ENCODE measurements at regions not wholly inside any gene's neighbourhood (a gene's known extent, or its start where the extent isn't known, plus 50 kb on each side); places are given as distances from the start of the nearest gene placed in this dataset.
A peak's percentile ranks its signal among the peaks of the same experiment; 100 is the strongest.

DNA sequence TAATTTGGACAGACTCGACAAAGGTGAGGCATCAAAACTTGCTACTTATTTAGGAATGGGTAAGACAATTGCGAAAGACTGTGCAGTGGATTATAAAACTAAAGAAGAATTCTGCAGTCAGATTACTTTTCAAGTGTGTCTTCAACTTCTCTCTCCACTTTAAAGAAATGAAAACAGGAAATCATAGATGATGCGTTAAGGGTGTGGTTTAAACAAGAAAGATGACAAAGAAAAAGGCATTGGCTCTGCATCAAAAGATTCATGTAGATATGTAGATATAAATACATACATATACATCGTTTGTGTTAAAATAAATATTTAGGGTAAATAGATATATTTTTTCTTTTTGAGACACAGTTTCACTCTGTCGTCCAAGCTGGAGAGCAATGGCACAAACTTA, 74.6 kb upstream of the PARP11 start:
- DNase-seq = no peak

DNA sequence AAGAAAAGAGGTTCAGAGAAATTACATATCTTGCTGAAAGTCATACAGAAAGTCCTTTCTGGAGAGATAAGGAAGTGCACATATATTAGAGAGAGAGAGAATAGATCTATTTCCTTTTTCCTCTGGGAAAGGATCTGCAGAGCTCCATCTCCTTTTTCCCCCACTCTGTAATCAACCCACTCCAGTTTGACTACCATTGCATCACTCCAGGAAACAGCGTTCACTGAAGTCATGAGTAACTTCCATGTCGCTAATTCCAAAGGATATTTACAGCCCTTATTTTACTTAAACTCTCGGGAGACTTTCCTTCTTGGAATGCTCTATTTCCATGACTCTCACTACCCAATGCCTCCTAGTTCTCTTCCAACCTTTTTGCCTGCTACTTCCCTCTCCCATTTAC, 72.5 kb upstream of the PARP11 start:
- DNase-seq = no peak

DNA sequence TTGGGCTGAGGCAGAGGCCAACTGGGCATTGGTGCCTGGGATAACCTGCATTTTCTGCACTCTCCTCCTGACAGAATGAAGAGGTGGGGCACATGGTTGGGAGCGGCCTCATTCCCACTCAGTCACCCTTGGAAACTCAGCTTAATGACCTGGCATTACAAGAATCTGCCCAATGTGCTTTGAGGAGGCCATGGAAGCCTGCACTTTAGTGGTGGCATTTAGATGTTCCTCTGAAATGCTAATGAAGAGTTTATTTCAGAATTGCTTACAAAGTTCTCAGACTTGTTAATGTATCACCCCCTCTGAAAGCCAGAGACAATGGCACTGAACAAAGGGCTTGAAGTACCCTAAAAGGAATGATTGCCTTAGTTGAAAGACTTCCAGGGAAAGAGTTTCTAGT, 71.4 kb upstream of the PARP11 start:
- DNase-seq = no peak

DNA sequence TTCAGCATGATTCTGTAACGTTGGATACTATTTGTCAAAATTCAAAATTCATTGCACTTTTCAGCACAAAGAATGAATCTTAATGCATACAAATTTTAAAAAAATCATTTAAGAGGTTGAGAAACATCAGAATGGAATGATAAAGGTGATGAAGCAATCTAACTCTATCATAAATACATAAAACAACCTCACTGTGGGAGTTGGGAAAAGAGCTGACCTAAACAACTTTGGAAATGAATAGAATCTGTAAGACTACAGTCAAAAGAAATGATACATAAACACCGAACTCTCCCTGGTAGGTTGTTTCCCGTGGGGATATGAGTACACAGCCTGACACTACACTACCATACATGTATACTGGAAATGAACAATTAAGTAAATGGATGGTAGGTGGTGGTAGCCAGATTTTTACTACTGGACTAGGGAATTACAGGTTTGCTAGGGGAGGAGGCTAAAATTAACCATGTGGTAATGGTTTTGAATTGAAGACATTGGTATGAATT, 64.9 kb upstream of the PARP11 start:
- no peak for DNase-seq

DNA sequence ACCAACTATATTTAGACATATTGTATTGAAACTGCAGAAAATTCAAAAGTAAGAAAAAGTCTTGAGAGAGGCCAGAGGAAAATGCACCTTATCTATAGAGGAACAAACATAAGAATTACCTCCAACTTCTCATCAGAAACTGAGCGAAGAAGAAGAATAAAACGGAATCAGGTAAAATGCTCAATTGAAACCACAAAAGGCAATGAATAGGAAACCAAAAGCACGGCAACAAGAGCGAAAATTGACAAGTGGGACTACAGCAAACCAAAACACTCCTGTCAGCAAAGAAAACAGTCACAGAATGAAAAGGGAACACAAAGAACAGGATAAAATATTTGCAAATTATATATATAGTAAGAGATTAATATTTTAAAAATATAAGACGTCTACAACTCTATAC, 61.9 kb upstream of the PARP11 start:
- peak; percentile 19 for DNase-seq

DNA sequence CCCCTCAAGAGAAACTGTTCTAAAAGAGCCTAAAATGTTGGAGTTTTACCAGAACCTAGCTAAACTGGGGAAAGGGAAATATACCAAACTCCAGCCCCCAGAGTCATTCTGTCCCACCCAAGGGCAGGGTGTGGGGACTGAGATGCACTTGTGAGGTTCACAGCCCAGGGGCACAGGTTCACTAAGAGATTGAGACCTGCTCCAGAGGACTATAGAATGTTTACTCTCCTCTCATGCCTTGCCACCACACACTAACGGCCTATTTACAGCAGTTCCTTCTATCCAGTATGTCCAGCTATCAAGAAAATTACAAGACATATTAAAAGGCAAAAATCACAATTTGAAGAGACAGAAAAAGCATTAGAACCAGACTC, 60.6 kb upstream of the PARP11 start:
- DNase-seq = no peak

DNA sequence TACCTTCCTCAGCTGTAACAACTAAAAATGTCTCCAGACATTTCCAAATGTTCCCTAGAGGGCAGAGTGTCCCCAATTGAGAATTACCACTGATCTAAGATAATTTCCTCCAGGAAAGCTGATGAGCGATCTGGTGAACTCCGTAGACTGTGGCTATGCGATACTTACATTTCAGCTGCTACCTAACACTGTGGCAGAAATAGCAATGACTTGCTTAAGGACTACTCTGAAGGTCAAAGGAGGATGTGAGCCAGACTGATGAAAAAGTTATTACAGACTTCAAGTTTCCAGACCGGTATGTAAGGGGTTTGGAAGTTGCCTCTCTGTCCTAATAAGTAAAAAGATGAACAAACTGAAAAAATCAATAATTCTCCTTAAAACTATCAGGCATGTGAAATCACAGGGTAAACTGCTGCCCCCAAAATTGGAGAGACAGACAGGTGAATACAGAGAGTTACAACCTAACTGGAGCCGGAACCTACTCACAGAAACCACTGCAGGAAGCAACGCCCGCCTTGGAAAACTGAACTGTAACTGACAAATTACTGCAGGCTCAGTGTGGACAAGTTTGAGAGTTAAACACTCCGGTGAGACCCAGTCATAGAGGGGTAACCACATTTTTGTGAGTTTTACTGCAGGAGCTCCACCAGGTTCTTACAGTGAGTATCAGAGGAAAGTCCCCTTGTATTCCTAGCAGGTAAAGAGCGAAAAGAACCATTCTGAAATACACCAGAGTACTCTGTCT, 60.0 kb upstream of the PARP11 start:
- DNase-seq = peak; percentile 10

DNA sequence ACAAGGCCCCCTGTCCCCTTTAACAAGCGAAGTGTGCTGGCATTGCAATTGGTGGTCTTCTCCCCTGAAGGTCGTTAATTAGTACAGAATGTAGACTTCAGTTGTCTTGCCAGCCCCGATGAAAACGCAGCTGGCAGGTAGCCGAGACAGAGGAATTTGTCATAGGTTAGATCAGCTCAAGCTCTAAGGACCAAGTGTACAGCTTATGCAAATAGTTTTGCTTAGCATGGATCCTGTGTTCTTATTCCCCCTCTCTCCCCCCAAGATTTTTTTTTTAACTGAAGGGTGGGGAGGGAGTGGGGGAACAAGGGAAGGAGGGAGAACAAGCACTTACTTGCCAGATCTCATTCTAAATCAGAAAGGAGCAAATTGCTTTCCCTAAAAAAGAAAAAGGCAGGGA, 58.6 kb upstream of the PARP11 start:
- DNase-seq = no peak

DNA sequence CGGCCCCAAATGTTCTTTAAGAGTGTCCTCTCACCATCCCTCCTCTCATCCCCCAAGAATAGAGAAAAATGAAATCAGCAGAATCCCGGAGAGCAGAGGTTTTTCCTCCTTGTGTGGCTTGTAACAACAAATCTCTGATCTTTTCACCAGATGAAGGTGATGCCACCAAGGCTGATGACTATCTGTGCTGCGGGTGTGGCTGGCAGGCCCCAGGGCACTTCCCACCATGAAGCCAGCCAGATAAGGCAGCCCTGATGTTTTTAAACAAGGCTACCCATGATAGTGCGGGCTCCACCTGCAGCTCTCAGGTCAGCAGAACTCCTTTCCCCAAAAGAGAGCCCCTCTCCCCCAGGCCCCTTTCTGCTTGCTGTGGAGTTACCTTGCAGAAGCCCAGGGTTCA, 58.0 kb upstream of the PARP11 start:
- no peak for DNase-seq

DNA sequence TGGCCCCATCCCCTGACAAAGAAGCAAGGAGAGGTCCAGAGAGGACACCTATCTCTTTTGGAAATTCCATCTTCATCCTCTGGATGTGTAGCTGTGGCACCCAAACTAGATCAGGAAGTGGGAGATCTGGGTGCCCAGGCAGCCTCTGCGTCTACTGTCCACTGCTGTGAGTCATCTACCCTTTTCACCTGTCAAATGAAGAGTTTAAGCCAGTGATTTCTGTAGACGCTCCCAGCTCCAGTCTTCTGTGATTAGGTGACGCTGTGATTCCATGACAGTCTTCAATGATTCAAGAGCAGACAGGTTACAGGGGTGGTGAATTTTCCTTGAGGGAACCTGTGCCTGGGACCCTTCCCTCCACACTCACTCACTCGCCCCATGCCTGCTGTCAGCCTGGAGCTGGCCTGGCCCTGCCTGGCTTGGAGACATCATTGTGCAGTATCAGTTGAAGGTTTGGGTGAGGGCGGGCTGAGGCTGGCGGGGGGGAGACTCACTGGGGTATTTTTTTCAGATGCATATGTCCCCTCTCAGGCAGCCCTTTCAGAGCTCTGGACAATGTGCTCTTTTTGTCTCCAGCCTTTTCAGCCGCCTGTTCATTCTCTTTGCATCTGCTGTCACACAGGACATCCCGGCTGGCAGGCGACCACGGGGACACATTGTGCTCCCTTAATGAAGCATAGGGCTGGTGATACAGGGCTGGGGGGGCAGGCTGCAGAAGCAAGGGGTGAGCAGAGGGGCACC, 56.8 kb upstream of the PARP11 start:
- no peak for DNase-seq

DNA sequence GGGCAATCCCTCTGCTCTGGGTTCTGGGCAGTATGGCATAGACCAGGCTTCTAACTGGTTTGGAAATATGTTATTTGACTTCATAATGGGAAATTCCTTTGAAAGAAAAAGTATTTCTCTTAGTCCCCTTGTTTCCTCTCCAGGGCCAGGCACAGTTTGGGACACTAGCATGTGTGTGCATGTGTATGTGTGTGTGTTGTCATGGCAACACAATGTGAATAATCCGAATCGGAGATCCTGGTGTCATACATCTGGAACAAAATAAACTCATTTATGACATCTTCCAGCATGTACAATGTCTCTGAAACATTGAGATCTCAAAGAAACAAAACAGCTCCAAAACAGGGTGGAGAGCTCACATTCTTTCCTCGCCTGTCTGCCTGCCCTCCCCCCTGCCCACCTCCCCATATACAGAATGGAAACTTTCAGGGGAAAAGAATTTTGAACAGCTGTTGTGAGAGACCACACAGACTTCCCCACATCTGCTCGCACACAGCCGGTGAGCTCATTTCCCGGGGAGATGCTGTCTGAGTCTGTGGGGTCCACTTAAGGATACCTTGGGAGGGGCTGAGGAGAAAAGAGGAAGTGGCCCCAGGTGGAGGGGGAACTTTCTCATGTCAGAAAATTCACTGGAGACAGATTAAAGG, 55.5 kb upstream of the PARP11 start:
- DNase-seq = no peak

DNA sequence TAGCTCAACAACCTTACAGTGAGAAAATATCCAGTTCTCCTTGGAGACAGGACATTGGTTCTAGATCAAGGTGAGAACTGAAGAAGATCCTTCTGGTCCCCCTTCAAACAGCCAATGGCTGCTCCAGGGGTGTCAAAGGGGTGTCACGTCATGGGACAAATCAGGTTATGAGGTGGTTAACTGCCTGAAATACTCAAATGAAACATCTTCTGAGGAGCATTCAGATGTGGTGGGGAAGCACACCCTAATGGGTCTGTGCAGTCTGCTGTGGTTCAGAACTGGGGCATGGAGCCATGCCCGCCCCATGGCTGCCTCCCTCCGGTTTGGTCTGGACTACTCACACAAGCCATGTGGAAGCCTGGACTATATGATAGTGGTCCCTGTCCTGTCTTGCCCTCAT, 52.4 kb upstream of the PARP11 start:
- DNase-seq = no peak

DNA sequence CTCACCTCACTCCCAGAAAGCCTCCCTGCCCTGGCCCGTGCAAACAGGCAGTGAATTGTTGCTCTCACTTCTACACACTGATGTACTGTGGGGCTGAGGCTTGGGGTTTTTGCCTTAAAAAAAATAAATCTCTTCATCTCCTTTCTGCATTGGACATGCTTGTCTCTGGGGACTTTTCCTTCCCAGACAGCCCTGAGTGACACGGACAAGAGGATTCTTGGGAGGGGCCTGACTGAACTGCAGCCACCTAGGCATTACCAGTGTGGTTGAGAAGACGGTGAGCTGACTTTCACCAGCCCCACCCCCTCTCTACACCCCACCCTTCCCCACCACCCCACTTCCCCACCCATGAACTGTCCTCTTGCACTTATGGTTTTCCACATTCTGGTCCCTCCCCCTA, 51.6 kb upstream of the PARP11 start:
- DNase-seq = no peak

DNA sequence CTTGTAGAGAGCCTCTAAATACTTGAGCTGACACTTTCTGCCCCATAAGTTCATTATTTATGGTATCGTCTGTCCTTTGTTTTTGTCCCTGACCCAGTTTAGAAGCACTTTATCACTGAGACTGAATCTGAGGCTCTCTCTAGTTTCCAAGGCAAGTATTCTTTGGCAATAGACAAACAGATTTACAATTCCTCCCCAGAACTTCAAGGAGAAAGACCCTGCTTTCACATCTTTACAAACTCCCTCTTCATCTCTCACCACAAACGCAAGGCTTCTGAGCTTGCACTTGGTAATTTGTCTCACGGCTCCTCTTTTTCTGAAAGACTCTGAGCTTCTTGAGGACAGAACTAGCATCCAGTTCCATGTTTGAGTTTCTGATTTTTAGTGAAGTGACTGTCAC, 49.8 kb upstream of the PARP11 start:
- no peak for DNase-seq

Measured in activated CD4-positive, alpha-beta T cell treated with anti-CD3 and anti-CD28 coated beads, Interleukin-10, Interleukin-2, amounts not matched to agents 100 ng/mL and 50 ng/mL, durations not matched to agents 16 hours and 8 hours (primary cell).